H1 (cell line): ENCODE measurements at regions not wholly inside any gene's neighbourhood (a gene's known extent, or its start where the extent isn't known, plus 50 kb on each side); places are given as distances from the start of the nearest gene placed in this dataset.
A peak's percentile ranks its signal among the peaks of the same experiment; 100 is the strongest.

Experiments
- CTCF ChIA-PET: fragments of 300-600 bp; sonication (Branson Sonifier 250); formaldehyde crosslinking; loops from one replicate; lab custom pipeline; 2021; ENCODE audit not compliant: partially characterized antibody; lab: Charles Lee
- POLR2A ChIA-PET: fragments of 300-600 bp; sonication (Branson Sonifier 250); formaldehyde crosslinking; loops from one replicate; lab custom pipeline; 2021; ENCODE audit warnings: inconsistent platforms; ENCODE audit not compliant: partially characterized antibody; lab: Charles Lee
- DNase-seq, 2 experiments: peaks; one replicate each; pipeline versions ENCODE4 v3.0.0 to v3.0.0-alpha.2; 2010 to 2022; ENCODE audit warnings: low spot score in 2 of 2, low read depth in 1 of 2, mixed read lengths in 1 of 2
- FAIRE-seq: peaks from 2 replicates; lab custom pipeline; 2011; peaks lifted over from hg19 to GRCh38; lab: Jason Lieb, UNC
- H2AFZ ChIP-seq: 2 replicates; pipeline ENCODE4 v1.8.1; 2012; ENCODE audit warnings: low read length, inconsistent platforms
- H2AK5ac ChIP-seq: 2 replicates; pipeline ENCODE4 v1.6.1; 2013; ENCODE audit warnings: low read depth, low read length
- H2BK120ac ChIP-seq: replicated peaks from 2 replicates; pipeline ENCODE3; 2013; ENCODE audit warnings: low read depth, low read length, inconsistent platforms
- H2BK12ac ChIP-seq: 2 replicates; pipeline ENCODE4 v1.6.1; 2013; ENCODE audit warnings: low read depth, low read length
- H2BK15ac ChIP-seq: 2 replicates; pipeline ENCODE4 v1.6.1; 2013; ENCODE audit warnings: low read length
- H2BK20ac ChIP-seq: 2 replicates; pipeline ENCODE4 v1.6.1; 2013; ENCODE audit warnings: low read length
- H2BK5ac ChIP-seq: 2 replicates; pipeline ENCODE4 v1.6.1; 2013; ENCODE audit warnings: low read depth, low read length
- H3K14ac ChIP-seq: 2 replicates; pipeline ENCODE4 v1.6.1; 2013; ENCODE audit warnings: inconsistent platforms; ENCODE audit not compliant: insufficient read length
- H3K18ac ChIP-seq: 2 replicates; pipeline ENCODE4 v1.6.1; 2013; ENCODE audit warnings: low read length; ENCODE audit errors: extremely low read depth
- H3K23ac ChIP-seq: 2 replicates; pipeline ENCODE4 v1.6.1; 2013; ENCODE audit warnings: inconsistent platforms; ENCODE audit not compliant: insufficient read length
- H3K23me2 ChIP-seq: 2 replicates; pipeline ENCODE4 v1.6.1; 2013; ENCODE audit warnings: low read depth, low read length
- H3K27ac ChIP-seq: 2 replicates; pipeline ENCODE4 v1.6.1; 2011; ENCODE audit warnings: low read depth, low read length, inconsistent platforms
- H3K27me3 ChIP-seq, 4 experiments: replicated peaks in 1 of 4; 1 replicate in 1 of 4; 2 replicates in 3 of 4; pipeline versions ENCODE4 v1.6.1 to v1.8.1; 2011 to 2013; ENCODE audit warnings: low read length in 3 of 4, mild to moderate bottlenecking in 3 of 4, inconsistent platforms in 2 of 4, mixed read lengths in 2 of 4, moderate library complexity in 1 of 4; ENCODE audit not compliant: control insufficient read depth in 3 of 4, insufficient read depth in 3 of 4; ENCODE audit errors: extremely low read depth in 1 of 4
- H3K36me3 ChIP-seq, 4 experiments: 2 replicates each; pipeline versions ENCODE4 v1.6.1 to v1.8.1; 2011 to 2013; ENCODE audit warnings: mild to moderate bottlenecking in 4 of 4, low read length in 3 of 4, moderate library complexity in 2 of 4, control low read depth in 1 of 4, inconsistent platforms in 1 of 4; ENCODE audit not compliant: insufficient read depth in 4 of 4, control insufficient read depth in 2 of 4
- H3K4ac ChIP-seq: replicated peaks from 2 replicates; pipeline ENCODE3; 2013; ENCODE audit warnings: low read length, low read depth, mixed read lengths, inconsistent platforms; ENCODE audit not compliant: insufficient read length
- H3K4me1 ChIP-seq, 4 experiments: replicated peaks in 1 of 4; 1 replicate in 1 of 4; 2 replicates in 3 of 4; pipeline versions ENCODE4 v1.6.1 to v1.8.1; 2011 to 2013; ENCODE audit warnings: low read length in 3 of 4, inconsistent platforms in 2 of 4, mixed read lengths in 1 of 4; ENCODE audit not compliant: insufficient read depth in 4 of 4, control insufficient read depth in 3 of 4
- H3K4me2 ChIP-seq, 2 experiments: 2 replicates each; pipeline versions ENCODE4 v1.6.1 to v1.8.1; 2011 to 2013; ENCODE audit warnings: low read depth in 2 of 2, low read length in 2 of 2, control low read depth in 1 of 2, inconsistent platforms in 1 of 2, mild to moderate bottlenecking in 1 of 2; ENCODE audit not compliant: insufficient read depth in 1 of 2
- H3K4me3 ChIP-seq, 4 experiments: fragments of 200-600, 300-600 bp in 1 of 4; sonication (generic), shearing (Covaris generic), sonication (Bioruptor Twin) in 1 of 4; 2 replicates each; pipeline versions ENCODE4 v1.5.1 to v1.8.1; 2011 to 2016; ENCODE audit warnings: low read length in 4 of 4, low read depth in 3 of 4, control low read depth in 2 of 4, inconsistent platforms in 2 of 4, mild to moderate bottlenecking in 2 of 4, mixed read lengths in 1 of 4, moderate library complexity in 1 of 4; ENCODE audit not compliant: insufficient read depth in 2 of 4; ENCODE audit errors: extremely low read depth in 1 of 4
- H3K56ac ChIP-seq: replicated peaks from 2 replicates; pipeline ENCODE3; 2013; ENCODE audit warnings: low read depth, mild to moderate bottlenecking, mixed read lengths, low read length, inconsistent platforms; ENCODE audit not compliant: insufficient read length
- H3K79me1 ChIP-seq: 2 replicates; pipeline ENCODE4 v1.6.1; 2013; ENCODE audit warnings: low read depth, low read length, control low read depth
- H3K79me2 ChIP-seq, 2 experiments: 2 replicates each; pipeline versions ENCODE4 v1.6.1 to v1.8.1; 2012 to 2013; ENCODE audit warnings: low read length in 2 of 2, mild to moderate bottlenecking in 2 of 2, inconsistent platforms in 1 of 2; ENCODE audit not compliant: insufficient read depth in 2 of 2, control insufficient read depth in 1 of 2
- H3K9ac ChIP-seq, 4 experiments: replicated peaks in 1 of 4; 1 replicate in 1 of 4; 2 replicates in 3 of 4; pipeline versions ENCODE4 v1.6.1 to v1.8.1; 2011 to 2013; ENCODE audit warnings: low read depth in 3 of 4, low read length in 3 of 4, control low read depth in 2 of 4, mild to moderate bottlenecking in 2 of 4, moderate library complexity in 2 of 4, inconsistent platforms in 1 of 4; ENCODE audit errors: extremely low read depth in 1 of 4
- H3K9me3 ChIP-seq, 2 experiments: 2 replicates each; pipeline versions ENCODE4 v1.6.1 to v1.8.1; 2012 to 2013; ENCODE audit warnings: mild to moderate bottlenecking in 2 of 2, moderate library complexity in 2 of 2, control low read depth in 1 of 2, inconsistent platforms in 1 of 2, low read depth in 1 of 2, low read length in 1 of 2, mixed read lengths in 1 of 2; ENCODE audit not compliant: insufficient read depth in 2 of 2
- H4K20me1 ChIP-seq, 2 experiments: replicated peaks in 1 of 2; 2 replicates each; pipeline versions ENCODE3 to v1.8.1; 2011 to 2013; ENCODE audit warnings: inconsistent platforms in 2 of 2, low read length in 2 of 2, mild to moderate bottlenecking in 1 of 2; ENCODE audit not compliant: insufficient read depth in 2 of 2, control insufficient read depth in 1 of 2
- H4K5ac ChIP-seq: 2 replicates; pipeline ENCODE4 v1.6.1; 2013; ENCODE audit warnings: low read length, low read depth, mixed read lengths, inconsistent platforms; ENCODE audit not compliant: insufficient read length
- H4K8ac ChIP-seq: 2 replicates; pipeline ENCODE4 v1.8.0; 2013; ENCODE audit warnings: mild to moderate bottlenecking, moderate library complexity, low read length, inconsistent platforms; ENCODE audit not compliant: insufficient read depth; ENCODE audit errors: extremely low read depth
- H4K91ac ChIP-seq: replicated peaks from 2 replicates; pipeline ENCODE3; 2013; ENCODE audit warnings: low read length, mixed read lengths, inconsistent platforms; ENCODE audit not compliant: insufficient read length
- BRCA1 ChIP-seq: IDR thresholded peaks from 2 replicates; pipeline ENCODE4 v1.6.1; 2012; ENCODE audit warnings: low read depth, low read length, improper control_type of control experiment
- CHD2 ChIP-seq: IDR thresholded peaks from 2 replicates; pipeline ENCODE4 v1.6.1; 2012; ENCODE audit warnings: low read length, improper control_type of control experiment
- EGR1 ChIP-seq: IDR thresholded peaks from 2 replicates; pipeline ENCODE4 v1.6.1; 2011; ENCODE audit warnings: low read depth, low read length, borderline replicate concordance
- HDAC2 ChIP-seq, 2 experiments: fragments of 300-600 bp in 1 of 2; sonication (generic) in 1 of 2; IDR thresholded peaks; 2 replicates each; pipeline ENCODE4 v1.6.1; 2011 to 2012; ENCODE audit warnings: low read depth in 2 of 2, low read length in 2 of 2, mild to moderate bottlenecking in 2 of 2, moderate library complexity in 2 of 2, borderline replicate concordance in 1 of 2, inconsistent platforms in 1 of 2
- HDAC6 ChIP-seq: IDR thresholded peaks from one replicate; pipeline ENCODE4 v1.7.1; 2012; ENCODE audit warnings: low read depth, mild to moderate bottlenecking, inconsistent platforms, low read length, moderate library complexity
- JUN ChIP-seq: IDR thresholded peaks from 2 replicates; pipeline ENCODE4 v1.6.1; 2011; ENCODE audit warnings: low read depth, mild to moderate bottlenecking, improper control_type of control experiment, low read length
- POLR2AphosphoS5 ChIP-seq: IDR thresholded peaks from 2 replicates; pipeline ENCODE4 v1.6.1; 2011; ENCODE audit warnings: low read depth, low read length
- RFX5 ChIP-seq: IDR thresholded peaks from 2 replicates; pipeline ENCODE4 v1.6.1; 2011; ENCODE audit warnings: low read depth, low read length, improper control_type of control experiment, borderline replicate concordance
- SIN3A ChIP-seq, 2 experiments: IDR thresholded peaks in 1 of 2; conservative IDR thresholded peaks in 1 of 2; 2 replicates each; pipeline ENCODE4 v1.6.1; 2011 to 2012; ENCODE audit warnings: low read length in 2 of 2, improper control_type of control experiment in 1 of 2, low read depth in 1 of 2, mild to moderate bottlenecking in 1 of 2
- SIX5 ChIP-seq: IDR thresholded peaks from 2 replicates; pipeline ENCODE4 v1.6.1; 2011; ENCODE audit warnings: mild to moderate bottlenecking, low read depth, low read length
- WGBS, 2 experiments: shearing (Covaris generic) in 1 of 2; methylation state at CpG; one replicate each; pipeline versions ENCODE4 v1.1.6 to v1.1.7; 2013 to 2015; ENCODE audit warnings: low lambda C conversion rate in 2 of 2, mixed read lengths in 2 of 2, inconsistent platforms in 1 of 2, low coverage in 1 of 2, missing lambda C conversion rate in 1 of 2; ENCODE audit not compliant: insufficient replicate concordance in 2 of 2, insufficient coverage in 1 of 2, insufficient read length in 1 of 2; ENCODE audit errors: extremely low coverage in 1 of 2, missing lambda C conversion rate in 1 of 2; 5-methylcytosine and 5-hydroxymethylcytosine counted together

- no peak overlapping the region for H4K5ac ChIP-seq
- no peaks in the 10 kb centered on the region for H3K23me2 ChIP-seq
- no peak overlapping the region for H2AK5ac ChIP-seq
- H3K4me2 ChIP-seq, result no peak overlapping the region
- H3K56ac ChIP-seq, result no peak overlapping the region
- H2BK120ac ChIP-seq, result no peak overlapping the region
- no peak overlapping the region for H3K9ac ChIP-seq
- WGBS, 2 experiments, result 83% methylated on average over 3 of the region's 3 CpGs; no CpG with 5 or more reads in 1 of the 2 experiments
- H2BK20ac ChIP-seq, result no peak overlapping the region
- no peak overlapping the region for H3K27ac ChIP-seq
- no peak overlapping the region for H3K14ac ChIP-seq
- H4K91ac ChIP-seq, result no peak overlapping the region
- H3K23ac ChIP-seq, result no peak overlapping the region
- no peaks in the 10 kb centered on the region for H3K27me3 ChIP-seq
- H4K20me1 ChIP-seq, result no peaks in the 10 kb centered on the region
- POLR2A ChIA-PET, result no interaction called here
- no peak overlapping the region for H3K4ac ChIP-seq
- DNase-seq, result no peak
- no peak overlapping the region for H3K4me3 ChIP-seq
- H3K79me2 ChIP-seq, result no peaks in the 10 kb centered on the region
- no peaks in the 10 kb centered on the region for H3K9me3 ChIP-seq
- H2BK5ac ChIP-seq, result no peak overlapping the region
- H2BK12ac ChIP-seq, result no peak overlapping the region
- no peak overlapping the region for H2BK15ac ChIP-seq
- no peaks in the 10 kb centered on the region for H3K36me3 ChIP-seq
- no peaks in the 10 kb centered on the region for H3K79me1 ChIP-seq
- 0 out of 2 replicates have a peak overlapping the region, but pooled peaks have one; percentile 72 for H2AFZ ChIP-seq
- no peak overlapping the region for H4K8ac ChIP-seq
- H3K4me1 ChIP-seq, result no peaks in the 10 kb centered on the region
- CTCF ChIA-PET, result no interaction called here
- no peak for FAIRE-seq
- no peak overlapping the region for H3K18ac ChIP-seq
- TF ChIP-seq HDAC2 (IDR thresholded peaks at IDR 0.05; ENCODE audit: borderline replicate concordance in 1 of 2, low read depth in 2 of 2, low read length in 2 of 2) (no peak), SIN3A (conservative IDR thresholded peaks at IDR 0.05 in 1 of 2, IDR thresholded peaks at IDR 0.05 in 1 of 2; ENCODE audit: low read depth in 1 of 2, low read length in 2 of 2) (no peak), RFX5 (no peak), CHD2 (no peak), POLR2AphosphoS5 (no peak), EGR1 (no peak), HDAC6 (no peak), SIX5 (no peak), JUN (no peak), BRCA1 (no peak)
Measured at GRCh38 chr2:161095314-161095713, 64.9 kb upstream of the TANK start.
